A673 (cell line): ENCODE measurements at regions not wholly inside any gene's neighbourhood (a gene's known extent, or its start where the extent isn't known, plus 50 kb on each side); places are given as distances from the start of the nearest gene placed in this dataset.

Experiments
- CTCF ChIP-seq: fragments of 300-800, 200-600 bp; sonication (generic); conservative IDR thresholded peaks from 2 replicates; pipeline ENCODE4 v1.5.1; 2017; ENCODE audit warnings: low read depth, mild to moderate bottlenecking, antibody characterized with exemption, low read length, moderate library complexity, mixed read lengths
- EZH2 ChIP-seq: fragments of 200-600 bp; sonication (generic); IDR thresholded peaks from 2 replicates; pipeline ENCODE4 v1.6.1; 2017; ENCODE audit warnings: borderline replicate concordance, low read depth, mild to moderate bottlenecking, mixed read lengths, antibody characterized with exemption, low read length; ENCODE audit not compliant: poor library complexity, severe bottlenecking

- TF ChIP-seq CTCF (no peak), EZH2 (no peak)
Observed at GRCh38 chr3:197456261-197457091, 99.3 kb downstream of the BDH1 start.
